ENCODE measurements at regions not wholly inside any gene's neighbourhood (a gene's known extent, or its start where the extent isn't known, plus 50 kb on each side); places are given as distances from the start of the nearest gene placed in this dataset.
"Not testable (repeated sequence)": the region's sequence is repeated elsewhere in the genome, so short reads cannot be mapped to it uniquely, and the experiment has no call there.

- DNase-seq (ENCODE audit: low read depth), result no peak
Observed at GRCh38 chr9:72471096-72471495, 50.3 kb upstream of the TMC1 start.

DNA sequence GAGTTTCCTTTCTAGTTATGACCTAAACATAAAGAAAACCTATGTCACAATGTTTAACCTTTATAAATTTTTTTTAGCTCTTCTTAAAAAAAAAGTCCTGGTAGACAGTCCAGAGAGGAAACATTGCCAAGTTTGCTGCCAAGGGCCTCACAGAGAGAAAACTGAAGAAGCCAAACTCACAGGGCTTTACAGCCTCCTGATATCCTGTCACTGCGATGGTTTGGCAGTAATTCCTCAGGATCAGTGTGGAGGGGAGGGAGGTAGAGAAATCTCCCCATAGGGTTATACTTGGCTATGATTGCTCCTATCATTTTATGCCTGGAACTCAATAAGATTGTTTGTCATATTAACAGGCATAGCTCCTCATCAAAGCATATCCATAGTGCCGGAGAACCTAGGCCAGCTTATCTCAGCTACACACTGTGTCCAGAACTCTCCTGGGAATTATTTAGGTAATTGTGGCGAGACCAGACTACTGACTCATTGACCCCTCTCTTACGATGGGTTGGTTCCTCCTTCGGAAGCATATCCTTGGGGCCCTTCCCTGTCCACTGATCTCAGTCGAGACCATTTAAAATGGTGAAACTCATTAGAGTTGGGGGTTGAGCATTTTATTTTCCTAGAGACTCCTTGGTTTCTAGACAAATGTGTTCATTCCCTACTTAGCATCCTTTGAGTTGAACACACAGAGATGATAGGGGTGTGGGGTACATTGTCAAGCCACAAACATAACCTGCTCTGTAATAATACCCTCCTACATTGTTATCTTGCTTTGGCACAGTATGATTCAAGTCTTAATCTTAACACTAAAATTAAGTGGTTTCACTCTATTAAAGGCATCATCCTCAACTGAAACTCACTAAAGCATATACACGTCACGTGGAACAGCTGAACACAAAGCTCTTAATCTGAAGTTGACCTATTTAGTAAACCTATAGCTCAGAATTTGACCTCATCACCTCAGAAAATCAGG is 53.4 kb upstream of the TMC1 start:
- no peak for DNase-seq (ENCODE audit: low read depth)

DNA sequence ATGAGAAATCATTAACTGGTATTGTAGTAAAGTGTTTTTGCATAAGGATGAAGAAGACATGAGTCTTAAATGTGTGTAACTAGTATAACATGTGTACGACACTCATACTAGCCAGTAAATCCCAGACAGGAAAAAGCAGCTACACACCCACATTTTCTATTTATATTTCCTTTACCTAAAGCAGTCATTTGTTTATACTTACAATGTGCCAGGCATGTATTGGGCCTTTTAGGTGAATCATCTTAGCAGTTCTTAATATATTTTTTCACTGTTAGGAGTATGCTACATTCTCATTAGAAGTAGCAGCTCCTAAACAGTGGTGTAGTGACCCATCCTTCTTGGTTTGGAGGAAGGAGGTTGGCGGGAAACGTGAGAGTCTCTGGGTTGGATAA is 55.8 kb upstream of the TMC1 start:
- no peak for DNase-seq (ENCODE audit: low read depth)

- DNase-seq (ENCODE audit: low read depth), result no peak
Observed at GRCh38 chr9:72464857-72465592, 56.4 kb upstream of the TMC1 start.

DNA sequence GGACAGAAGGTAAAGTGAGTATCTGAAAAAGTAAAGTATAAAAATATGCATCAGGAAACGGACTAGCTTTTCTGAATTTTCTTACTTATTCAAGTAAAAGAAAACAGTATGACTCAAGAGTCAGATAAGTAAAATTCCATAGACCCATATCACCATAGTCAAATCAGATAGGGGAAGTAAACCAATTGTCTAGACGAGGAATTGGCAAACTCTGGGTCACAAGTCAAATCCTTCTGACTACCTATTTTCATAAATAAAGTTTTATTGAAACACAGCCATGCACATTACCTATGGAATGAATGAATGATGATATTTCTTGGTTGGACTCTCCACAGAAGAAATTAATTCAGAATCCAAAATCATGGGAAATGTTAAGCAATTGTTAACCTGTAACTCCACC is 59.1 kb upstream of the TMC1 start:
- DNase-seq (ENCODE audit: low read depth), result no peak

DNA sequence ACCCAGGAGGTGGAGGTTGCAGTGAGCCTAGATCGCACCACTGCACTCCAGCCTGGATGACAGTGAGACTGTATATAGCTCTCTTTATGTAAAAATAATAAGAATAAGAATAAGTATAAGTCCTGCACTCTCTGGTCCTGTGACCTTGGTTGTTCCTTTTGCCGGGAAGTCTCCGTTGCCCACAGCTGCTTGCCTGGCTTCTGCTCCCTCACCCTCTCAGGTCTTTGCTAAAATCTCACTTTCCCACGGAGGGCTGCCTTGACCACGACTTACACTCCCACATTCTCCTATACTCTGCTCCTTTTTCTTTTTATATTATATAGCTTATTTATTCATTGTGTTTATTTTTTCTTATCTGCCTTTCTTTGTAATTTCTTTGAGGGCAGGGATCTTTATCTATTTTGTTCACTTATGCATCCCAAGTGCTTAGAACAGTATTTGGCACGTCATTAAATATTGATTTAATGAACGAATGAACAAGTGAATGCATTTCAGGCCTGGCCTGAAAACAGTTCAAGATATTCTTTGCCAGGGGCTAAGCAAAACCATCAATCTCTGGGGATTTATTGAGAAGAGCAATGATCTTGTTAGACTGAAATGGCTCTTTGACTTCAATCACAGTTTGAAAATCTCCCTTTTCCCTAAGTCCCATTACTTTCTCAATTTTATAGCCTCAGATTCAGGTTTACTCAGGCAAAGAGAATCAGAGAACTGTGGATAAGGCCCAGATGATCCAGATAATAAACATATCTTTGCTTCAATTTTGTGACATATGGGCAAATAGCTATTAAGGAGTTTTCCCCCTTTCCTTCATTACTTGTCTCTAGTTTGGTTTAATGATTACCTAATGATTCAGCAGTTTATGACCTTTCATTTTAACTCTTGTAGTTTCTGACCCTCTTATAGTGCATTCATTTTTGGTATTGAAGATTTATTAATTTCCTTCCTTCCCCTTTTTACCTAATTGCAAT is 60.8 kb upstream of the TMC1 start:
- no peak for DNase-seq (ENCODE audit: low read depth)

DNA sequence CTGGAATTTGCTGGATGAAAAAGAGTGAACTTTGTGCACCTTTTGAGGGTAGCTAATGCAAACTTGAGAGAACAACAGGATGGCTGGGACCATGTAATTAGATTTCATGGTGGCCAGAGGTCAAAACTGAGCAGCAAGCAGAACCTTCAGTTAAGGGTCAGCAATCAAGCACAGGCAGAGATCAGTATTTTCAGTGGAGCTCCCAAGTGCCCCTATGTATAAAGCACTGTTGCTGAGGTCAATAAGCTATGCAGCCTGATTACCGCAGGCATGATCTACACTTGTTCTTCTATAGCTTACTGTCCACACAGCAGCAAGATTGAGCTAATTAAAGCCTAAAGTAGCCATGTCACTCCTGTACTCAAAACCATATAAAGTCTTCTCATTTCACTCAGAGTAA is 62.1 kb upstream of the TMC1 start:
- DNase-seq (ENCODE audit: low read depth), result no peak

GRCh38 chr9:72458153-72458552 is 63.3 kb upstream of the TMC1 start:
- DNase-seq (ENCODE audit: low read depth), result no peak

DNA sequence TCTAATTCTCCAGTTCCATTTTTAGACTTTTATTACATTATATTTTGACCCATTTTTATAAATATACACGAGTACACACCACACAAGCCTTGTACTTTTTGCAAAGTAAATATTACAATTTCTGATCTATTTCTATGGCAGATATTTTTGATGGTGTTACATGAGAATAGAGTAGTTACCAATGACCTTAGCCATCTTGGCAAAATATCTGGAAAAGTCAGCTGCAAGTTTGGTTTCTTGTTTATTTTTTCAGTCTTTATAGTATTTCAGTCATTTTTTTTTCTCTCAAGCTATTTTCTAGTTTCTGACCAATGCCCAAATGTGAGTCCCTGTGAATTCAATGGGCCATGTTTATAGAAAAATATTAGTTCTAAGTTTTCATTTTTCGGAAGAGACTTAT is 64.0 kb upstream of the TMC1 start:
- DNase-seq (ENCODE audit: low read depth), result no peak

GRCh38 chr9:72454871-72455491 is 66.4 kb upstream of the TMC1 start:
- DNase-seq (ENCODE audit: low read depth), result no peak

- DNase-seq (ENCODE audit: low read depth), result no peak
Observed at GRCh38 chr9:72453797-72454196, 67.6 kb upstream of the TMC1 start.

DNA sequence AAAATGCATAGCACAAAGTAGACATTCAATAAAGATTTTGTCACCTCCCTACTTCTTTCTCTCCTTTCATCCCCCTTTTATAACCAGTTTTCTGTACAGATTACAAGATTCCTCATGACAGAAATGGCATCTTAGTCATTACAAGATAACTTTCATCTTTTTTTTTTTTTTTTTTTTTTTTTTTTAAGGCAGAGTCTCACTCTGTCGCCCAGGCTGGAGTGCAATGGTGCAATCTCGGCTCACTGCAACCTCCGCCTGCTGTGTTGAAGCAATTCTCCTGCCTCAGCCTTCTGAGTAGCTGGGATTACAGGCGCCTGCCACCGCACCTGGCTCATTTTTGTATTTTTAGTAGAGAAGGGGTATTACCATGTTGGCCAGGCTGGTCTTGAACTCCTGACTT is 75.2 kb upstream of the TMC1 start:
- not testable (repeated sequence) for DNase-seq (ENCODE audit: low read depth)

DNA sequence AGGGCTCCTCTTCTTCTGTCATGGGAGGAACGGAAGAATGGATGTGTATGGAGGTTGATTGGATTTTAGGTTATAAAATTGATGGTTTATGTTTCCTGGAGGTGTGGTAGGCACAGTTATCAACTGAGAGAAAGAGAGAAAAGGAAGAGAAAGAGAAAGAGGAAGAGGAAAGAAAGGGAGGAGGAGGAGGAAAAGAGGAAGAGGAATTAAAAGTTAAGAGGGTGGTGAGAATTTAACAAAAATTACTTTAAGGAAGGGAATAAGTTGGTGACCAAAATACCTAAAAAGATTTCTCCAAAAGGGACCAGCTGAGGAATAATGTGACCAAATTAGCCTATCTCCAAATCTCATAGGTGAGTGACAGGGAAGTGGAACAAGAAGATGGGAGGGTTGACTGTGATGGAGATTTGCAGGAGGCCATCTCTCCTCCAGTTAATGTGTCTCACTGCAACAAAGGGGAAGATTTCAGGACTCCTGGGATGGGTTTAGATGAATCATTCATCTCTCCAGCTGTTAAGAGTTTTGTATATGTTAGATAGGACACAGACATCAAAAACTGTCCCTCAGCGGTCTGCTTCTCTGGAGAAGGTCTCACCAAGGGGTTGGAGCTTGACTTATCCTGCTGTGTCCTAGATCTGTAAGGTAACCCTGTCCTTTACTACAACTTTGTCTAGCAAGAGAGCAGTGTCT is 76.0 kb upstream of the TMC1 start:
- DNase-seq (ENCODE audit: low read depth), result no peak

- no peak for DNase-seq (ENCODE audit: low read depth)
Observed at GRCh38 chr9:72444435-72444834, 77.0 kb upstream of the TMC1 start.

DNA sequence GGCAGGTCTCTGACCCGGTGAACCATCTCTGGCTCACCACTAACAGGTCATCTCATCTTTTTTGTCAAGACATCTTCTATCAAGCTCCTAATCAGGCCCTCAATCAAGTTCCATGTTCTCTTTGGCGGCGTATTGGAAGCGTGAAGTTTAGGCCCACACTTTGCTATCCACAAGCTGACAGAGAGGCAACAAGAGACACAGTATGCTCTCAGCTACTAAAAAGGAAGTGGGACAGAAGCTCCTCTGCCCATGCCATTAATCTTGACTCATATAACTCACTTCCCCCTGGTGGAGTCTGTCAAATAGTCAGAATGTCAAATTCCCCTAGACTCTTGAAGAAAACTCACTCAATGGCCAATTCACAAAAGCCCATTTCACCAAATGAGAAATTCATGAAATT is 77.6 kb upstream of the TMC1 start:
- no peak for DNase-seq (ENCODE audit: low read depth)

DNA sequence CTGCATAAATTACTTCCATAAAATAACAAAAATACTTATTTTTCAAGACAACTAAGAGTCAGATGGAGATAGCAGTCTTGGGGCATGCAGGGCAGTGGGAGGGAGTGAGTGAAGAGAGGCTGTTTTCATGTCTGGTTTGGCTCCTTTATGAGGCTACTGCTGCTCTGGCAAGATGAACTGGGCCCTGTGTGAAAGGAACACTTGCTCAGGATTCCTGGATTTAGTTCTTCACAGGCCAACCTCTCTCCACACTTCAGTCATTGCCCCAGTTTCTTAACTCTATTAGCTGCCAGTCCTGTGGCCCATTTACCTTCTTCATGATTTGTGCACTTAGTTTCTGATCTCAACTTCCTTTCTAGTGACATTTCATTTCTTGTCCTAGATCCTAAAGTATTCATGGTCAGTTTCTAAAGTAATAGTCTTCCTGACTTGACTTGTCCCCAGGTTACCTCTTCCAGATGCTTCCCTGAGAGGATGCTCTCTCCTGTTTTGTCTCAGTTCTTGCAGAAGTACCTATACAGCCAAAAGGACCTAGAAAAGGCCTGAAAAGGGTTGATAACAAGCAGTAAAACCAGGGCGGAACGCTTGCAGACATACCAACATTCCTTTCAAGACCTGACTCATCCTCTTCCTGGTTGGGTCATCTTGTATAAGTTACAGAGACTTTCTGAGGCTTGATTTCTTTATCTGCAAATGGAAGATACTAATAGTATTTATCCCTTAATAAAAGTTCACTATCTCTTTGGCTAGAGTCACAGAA is 77.0 kb upstream of the ZFAND5 start:
- DNase-seq (ENCODE audit: low read depth), result no peak

DNA sequence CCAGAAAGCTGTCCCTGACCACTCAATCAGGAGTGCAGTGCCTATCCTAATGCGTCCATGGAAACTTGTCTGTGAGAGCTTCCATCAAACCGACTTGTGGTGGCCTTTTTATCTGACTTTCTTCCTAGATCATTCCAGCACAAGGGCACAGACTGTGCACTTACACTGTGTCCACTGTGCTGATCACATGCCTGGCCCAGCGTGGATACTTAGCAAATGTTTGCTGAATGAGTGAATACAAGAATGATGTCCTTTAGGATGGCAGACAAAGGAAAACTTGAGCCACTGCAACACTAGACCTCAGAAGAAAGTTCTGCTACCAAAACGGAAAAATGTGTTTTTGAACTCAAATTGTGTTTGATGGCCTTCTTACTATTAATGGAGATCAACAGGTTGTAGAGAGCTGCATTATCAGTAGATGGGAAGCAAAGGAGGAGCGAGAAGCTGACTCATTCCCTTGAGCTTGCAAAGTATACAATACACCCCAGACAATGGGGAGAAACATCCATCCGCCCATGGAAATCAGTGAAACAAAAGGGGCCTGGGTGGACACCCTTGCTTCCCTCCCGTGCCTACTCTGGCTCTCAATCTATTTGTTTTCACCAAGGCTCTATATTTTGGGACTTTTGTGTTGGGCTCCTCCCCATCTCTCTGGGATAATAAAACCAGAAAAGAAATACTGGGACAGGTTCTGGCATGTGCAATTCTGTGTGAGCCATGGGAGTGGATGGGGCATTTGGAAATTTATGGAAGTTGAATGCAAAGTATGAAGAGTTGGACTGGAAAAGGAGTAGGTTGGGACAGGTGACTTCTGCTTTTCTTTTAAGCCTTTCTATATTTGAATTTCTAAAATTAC is 76.2 kb upstream of the ZFAND5 start:
- DNase-seq (ENCODE audit: low read depth), result no peak

DNA sequence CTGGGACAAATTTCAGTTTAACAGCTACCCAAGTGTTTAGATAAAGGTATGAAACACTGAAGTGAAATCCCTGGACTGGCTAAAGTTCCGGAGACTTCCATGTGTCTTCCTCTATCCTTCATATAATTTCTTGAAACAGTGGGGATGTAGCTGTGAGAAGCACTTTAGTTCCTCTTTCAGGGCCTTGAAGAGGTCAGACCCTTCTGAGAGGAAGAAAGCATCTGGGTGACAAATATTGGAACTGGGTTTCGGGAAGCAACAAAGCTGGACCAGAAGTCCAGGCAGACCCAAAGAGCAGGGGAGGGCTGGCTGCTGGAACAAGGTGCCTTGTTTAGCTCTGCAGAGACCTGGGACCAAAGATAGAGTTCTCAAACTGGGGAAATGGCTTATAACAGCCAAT is 75.4 kb upstream of the ZFAND5 start:
- DNase-seq (ENCODE audit: low read depth), result no peak

DNA sequence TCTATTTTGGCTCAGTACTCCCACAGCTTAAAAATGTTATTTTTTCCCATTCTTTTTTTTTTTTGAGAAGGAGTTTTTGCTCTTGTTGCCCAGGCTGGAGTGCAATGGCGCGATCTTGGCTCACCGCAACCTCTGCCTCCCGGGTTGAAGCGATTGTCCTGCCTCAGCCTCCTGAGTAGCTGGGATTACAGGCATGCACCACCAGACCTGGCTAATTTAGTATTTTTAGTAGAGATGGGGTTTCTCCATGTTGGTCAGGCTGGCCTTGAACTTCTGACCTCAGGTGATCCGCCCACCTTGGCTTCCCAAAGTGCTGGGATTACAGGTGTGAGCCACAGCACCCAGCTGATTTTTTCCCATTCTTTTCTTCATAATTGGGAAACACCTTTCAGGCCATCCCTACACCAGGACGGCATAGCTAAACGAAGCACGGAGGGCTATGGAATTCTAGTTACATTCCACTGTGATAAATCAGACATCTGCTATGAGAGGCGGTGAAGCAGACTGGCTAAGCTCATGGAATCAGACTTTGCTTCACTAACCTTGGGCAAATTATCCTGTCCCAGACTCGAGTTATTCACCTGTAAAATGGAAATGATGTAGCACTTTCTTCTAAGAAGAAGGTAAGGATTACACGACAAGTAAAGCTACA is 68.7 kb upstream of the ZFAND5 start:
- not testable (repeated sequence) for DNase-seq (ENCODE audit: low read depth)
